GM13977 (cell line): ENCODE measurements at regions not wholly inside any gene's neighbourhood (a gene's known extent, or its start where the extent isn't known, plus 50 kb on each side); places are given as distances from the start of the nearest gene placed in this dataset.

Experiments
- DNase-seq: peaks from one replicate; pipeline ENCODE4 v3.0.0; 2012; ENCODE audit warnings: low spot score
- CTCF ChIP-seq: IDR thresholded peaks from 2 replicates; pipeline ENCODE4 v1.5.1; 2012; ENCODE audit warnings: mild to moderate bottlenecking, control low read depth; ENCODE audit not compliant: insufficient read depth; ENCODE audit errors: extremely low read depth, missing control alignments
- in situ Hi-C: fragments of 300-500 bp; cut with MboI; formaldehyde crosslinking; loops from one replicate; pipeline ENCODE4 v1.12.0; 2022; ENCODE audit warnings: low sequenced_read_pairs, low pct_unique_long_range_greater_than_20kb, mixed read lengths, inconsistent platforms; ENCODE audit not compliant: unreplicated experiment

DNA sequence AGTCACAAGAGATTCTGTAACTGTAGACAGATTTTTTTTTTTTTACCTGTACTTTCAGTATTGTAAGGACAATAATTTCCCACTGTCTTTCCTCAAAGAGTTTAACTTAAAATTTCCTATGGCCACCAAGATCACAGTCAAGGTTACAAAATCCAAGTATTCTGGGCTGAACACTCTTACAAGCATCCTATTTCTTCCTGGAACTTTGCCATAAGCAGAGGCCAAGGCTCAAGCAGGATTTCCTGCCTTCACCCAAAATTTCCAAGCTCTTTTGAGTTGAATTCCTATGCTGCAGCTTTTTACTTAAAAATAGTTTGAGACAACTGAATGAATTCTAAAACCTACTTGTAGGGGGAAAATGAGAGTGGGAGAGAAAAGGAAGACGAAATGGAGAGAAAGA is 299.4 kb downstream of the ZNF516 start:
- no peak for DNase-seq
- in situ Hi-C loops = no loop called here
- no peak for TF ChIP-seq CTCF

DNA sequence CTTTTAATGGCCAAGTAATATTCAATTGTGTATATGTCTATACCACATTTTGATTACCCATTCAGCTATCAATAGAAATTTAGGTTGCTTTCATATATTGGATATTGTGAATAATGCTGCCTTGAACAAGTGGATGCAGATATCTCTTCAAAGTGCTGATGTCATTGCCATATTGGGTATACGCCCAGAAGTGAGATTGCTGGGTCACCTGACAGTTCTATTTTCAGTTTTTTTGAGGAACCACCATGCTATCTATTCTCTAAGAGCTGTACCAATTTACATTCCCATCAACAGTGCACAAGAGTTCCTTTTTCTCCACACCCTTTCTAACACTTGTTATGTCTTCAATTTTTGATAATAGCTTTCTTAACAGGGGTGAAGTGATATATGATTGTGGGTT is 306.9 kb downstream of the ZNF516 start:
- TF ChIP-seq CTCF = no peak
- DNase-seq = no peak
- in situ Hi-C loops = no loop called here

DNA sequence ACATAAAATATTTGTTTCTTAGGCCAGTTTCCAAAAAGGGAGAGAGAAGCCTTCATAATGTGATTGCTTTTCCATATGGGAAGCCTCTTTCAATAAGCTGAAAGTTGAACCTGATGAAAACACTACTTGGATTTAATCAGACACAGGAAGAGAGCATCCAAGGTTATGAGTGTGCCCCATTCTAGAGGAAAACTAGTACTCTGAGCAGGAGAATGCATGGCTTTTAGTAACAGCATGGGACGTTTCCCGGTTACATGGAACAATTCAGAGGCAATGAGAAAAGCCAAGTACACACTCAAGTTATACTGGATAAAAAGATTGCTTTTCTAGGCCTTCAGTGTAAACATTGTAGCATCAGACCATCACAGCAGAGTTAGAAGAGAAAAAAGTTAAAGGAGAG is 315.8 kb downstream of the ZNF516 start:
- TF ChIP-seq CTCF = no peak
- DNase-seq = no peak
- in situ Hi-C loops = no loop called here

DNA sequence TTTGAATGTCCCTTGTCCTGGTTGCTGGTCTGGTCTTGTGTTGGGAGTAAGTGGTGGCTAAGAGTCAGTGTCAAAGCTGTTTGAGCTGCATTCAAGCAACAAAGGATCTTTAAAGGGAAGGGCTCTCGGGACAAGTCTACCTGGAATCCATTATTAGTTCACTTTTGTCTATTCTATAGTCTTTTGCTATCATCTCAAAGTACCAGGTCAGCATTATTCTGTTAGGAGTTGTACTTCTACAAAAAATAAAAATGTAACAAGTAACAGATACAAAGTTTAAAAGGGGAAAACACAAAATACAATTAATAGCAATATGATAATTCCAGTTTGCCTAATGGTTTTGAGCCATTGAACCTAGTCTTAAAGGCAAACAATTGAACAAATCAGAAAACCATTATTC is 317.9 kb downstream of the ZNF516 start:
- in situ Hi-C loops = no loop called here
- DNase-seq = no peak
- no peak for TF ChIP-seq CTCF

GRCh38 chr18:76174451-76174850 is 320.6 kb downstream of the ZNF516 start:
- in situ Hi-C loops = no loop called here
- TF ChIP-seq CTCF = no peak
- no peak for DNase-seq

GRCh38 chr18:76169733-76170132 is 325.3 kb downstream of the ZNF516 start:
- no peak for TF ChIP-seq CTCF
- in situ Hi-C loops = no loop called here
- no peak for DNase-seq
